Liver (tissue), 7 donors: ENCODE measurements at regions not wholly inside any gene's neighbourhood (a gene's known extent, or its start where the extent isn't known, plus 50 kb on each side); places are given as distances from the start of the nearest gene placed in this dataset.

Experiments
- DNase-seq: peaks from one replicate; pipeline ENCODE4 v3.0.0-alpha.2; 2017; ENCODE audit warnings: low spot score
- H3K27ac ChIP-seq, 2 donors: one replicate each; pipeline ENCODE4 v1.7.0; 2013; ENCODE audit warnings: inconsistent platforms in 2 of 2, low read length in 2 of 2, control low read depth in 1 of 2, low read depth in 1 of 2, mild to moderate bottlenecking in 1 of 2
- H3K27me3 ChIP-seq, 4 donors: one replicate each; pipeline versions ENCODE4 v1.6.1 to v1.7.0; 2013; ENCODE audit warnings: low read length in 3 of 4, inconsistent platforms in 1 of 4, mild to moderate bottlenecking in 1 of 4, moderate library complexity in 1 of 4; ENCODE audit not compliant: control insufficient read depth in 4 of 4, insufficient read depth in 4 of 4
- H3K36me3 ChIP-seq, 4 donors: one replicate each; pipeline versions ENCODE4 v1.6.1 to v1.7.0; 2013; ENCODE audit warnings: low read length in 3 of 4, mild to moderate bottlenecking in 3 of 4, low read depth in 1 of 4, moderate library complexity in 1 of 4; ENCODE audit not compliant: control insufficient read depth in 4 of 4, insufficient read depth in 3 of 4
- H3K4me1 ChIP-seq, 4 donors: one replicate each; pipeline versions ENCODE4 v1.6.1 to v1.7.0; 2013; ENCODE audit warnings: low read length in 3 of 4, mild to moderate bottlenecking in 3 of 4, moderate library complexity in 1 of 4; ENCODE audit not compliant: control insufficient read depth in 4 of 4, insufficient read depth in 4 of 4
- H3K4me3 ChIP-seq, 3 donors: one replicate each; pipeline versions ENCODE4 v1.6.1 to v1.7.0; 2013; ENCODE audit warnings: low read length in 3 of 3, control low read depth in 1 of 3, low read depth in 1 of 3, mild to moderate bottlenecking in 1 of 3
- H3K9ac ChIP-seq, 2 donors: one replicate each; pipeline ENCODE4 v1.7.0; 2013; ENCODE audit warnings: low read length in 2 of 2, mild to moderate bottlenecking in 2 of 2, moderate library complexity in 2 of 2, control low read depth in 1 of 2, low read depth in 1 of 2
- H3K9me3 ChIP-seq, 4 donors: one replicate each; pipeline versions ENCODE4 v1.6.1 to v1.7.0; 2013; ENCODE audit warnings: low read length in 3 of 4; ENCODE audit not compliant: control insufficient read depth in 4 of 4
- ATF3 ChIP-seq: IDR thresholded peaks from 2 replicates; pipeline ENCODE4 v1.6.1; 2016; ENCODE audit warnings: antibody characterized with exemption
- EGR1 ChIP-seq, 2 donors: IDR thresholded peaks; 2 replicates each; pipeline ENCODE4 v1.6.1; 2016 to 2018; ENCODE audit warnings: antibody characterized with exemption in 2 of 2, low read depth in 2 of 2
- FOXA1 ChIP-seq: IDR thresholded peaks from 2 replicates; pipeline ENCODE4 v1.6.1; 2016; ENCODE audit warnings: antibody characterized with exemption
- FOXA2 ChIP-seq: IDR thresholded peaks from 2 replicates; pipeline ENCODE4 v1.6.1; 2016; ENCODE audit warnings: antibody characterized with exemption
- GABPA ChIP-seq, 2 donors: IDR thresholded peaks in 1 of 2; conservative IDR thresholded peaks in 1 of 2; 2 replicates each; pipeline ENCODE4 v1.6.1; 2016; ENCODE audit warnings: antibody characterized with exemption in 2 of 2, mild to moderate bottlenecking in 1 of 2, moderate library complexity in 1 of 2
- HNF4A ChIP-seq, 2 donors: conservative IDR thresholded peaks; 2 replicates each; pipeline ENCODE4 v1.6.1; 2016; ENCODE audit warnings: antibody characterized with exemption in 2 of 2, mild to moderate bottlenecking in 2 of 2
- HNF4G ChIP-seq: IDR thresholded peaks from 2 replicates; pipeline ENCODE4 v1.6.1; 2016; ENCODE audit warnings: antibody characterized with exemption
- JUND ChIP-seq, 2 donors: IDR thresholded peaks; 2 replicates each; pipeline ENCODE4 v1.6.1; 2016; ENCODE audit warnings: antibody characterized with exemption in 2 of 2
- MAX ChIP-seq: IDR thresholded peaks from 2 replicates; pipeline ENCODE4 v1.6.1; 2016; ENCODE audit warnings: antibody characterized with exemption
- NR2F2 ChIP-seq: IDR thresholded peaks from 2 replicates; pipeline ENCODE4 v1.6.1; 2016; ENCODE audit warnings: antibody characterized with exemption
- RAD21 ChIP-seq, 2 donors: IDR thresholded peaks; 2 replicates each; pipeline ENCODE4 v1.6.1; 2016; ENCODE audit warnings: antibody characterized with exemption in 2 of 2, mild to moderate bottlenecking in 2 of 2
- REST ChIP-seq: IDR thresholded peaks from 2 replicates; pipeline ENCODE4 v1.6.1; 2016; ENCODE audit warnings: antibody characterized with exemption, mild to moderate bottlenecking
- SP1 ChIP-seq: IDR thresholded peaks from 2 replicates; pipeline ENCODE4 v1.6.1; 2018; ENCODE audit warnings: antibody characterized with exemption, mild to moderate bottlenecking
- TAF1 ChIP-seq: conservative IDR thresholded peaks from 2 replicates; pipeline ENCODE4 v1.6.1; 2016; ENCODE audit warnings: antibody characterized with exemption, mild to moderate bottlenecking
- YY1 ChIP-seq: IDR thresholded peaks from 2 replicates; pipeline ENCODE4 v1.6.1; 2016; ENCODE audit warnings: antibody characterized with exemption, mild to moderate bottlenecking
- WGBS: extraction: QIAGEN DNeasy Blood & Tissue Kit; methylation state at CpG from one replicate; pipeline ENCODE4 v1.1.7; 2013; 5-methylcytosine and 5-hydroxymethylcytosine counted together
- donor health status: healthy.
- donor health status: healthy.
- donor health status: healthy.
- donor health status: healthy.

- TF ChIP-seq ATF3 (no peak), FOXA2 (no peak), EGR1 (IDR thresholded peaks at IDR 0.05; ENCODE audit: low read depth in 2 of 2) (no peak), SP1 (no peak), TAF1 (no peak), HNF4A (conservative IDR thresholded peaks at IDR 0.05) (no peak), HNF4G (no peak), GABPA (IDR thresholded peaks at IDR 0.05 in 1 of 2, conservative IDR thresholded peaks at IDR 0.05 in 1 of 2) (no peak), JUND (IDR thresholded peaks at IDR 0.05) (no peak), RAD21 (IDR thresholded peaks at IDR 0.05) (no peak), MAX (no peak)
- no peaks in the 10 kb centered on the region for H3K9me3 ChIP-seq
- 83% methylated on average over 3 of the region's 3 CpGs for WGBS
- H3K9ac ChIP-seq = no peak overlapping the region
- H3K36me3 ChIP-seq = no peaks in the 10 kb centered on the region
- H3K27me3 ChIP-seq = no peaks in the 10 kb centered on the region
- DNase-seq = no peak
- H3K27ac ChIP-seq = no peak overlapping the region
- H3K4me1 ChIP-seq = no peaks in the 10 kb centered on the region
- H3K4me3 ChIP-seq = no peak overlapping the region
Measured at GRCh38 chr4:170591076-170591475, 501.3 kb upstream of the AADAT start.

GRCh38 chr4:170589597-170590191, 499.9 kb upstream of the AADAT start:
- 61% methylated on average over 3 of the region's 3 CpGs for WGBS
- H3K36me3 ChIP-seq = no peaks in the 10 kb centered on the region
- no peak for DNase-seq
- H3K9me3 ChIP-seq = no peaks in the 10 kb centered on the region
- H3K27ac ChIP-seq = no peak overlapping the region
- no peak for TF ChIP-seq EGR1 (IDR thresholded peaks at IDR 0.05; ENCODE audit: low read depth in 2 of 2)
- TF ChIP-seq RAD21 (IDR thresholded peaks at IDR 0.05) = peak in 1 of 2 donors; percentile 26
- no peak overlapping the region for H3K9ac ChIP-seq
- no peaks in the 10 kb centered on the region for H3K4me1 ChIP-seq
- no peak overlapping the region for H3K4me3 ChIP-seq
- H3K27me3 ChIP-seq = no peaks in the 10 kb centered on the region

- Histone ChIP-seq H3K36me3 (no peaks in the 10 kb centered on the region), H3K27ac (no peak overlapping the region), H3K4me3 (no peak overlapping the region), H3K4me1 (no peaks in the 10 kb centered on the region), H3K9me3 (peaks cover 0 to 2% (median under 1%) of the 10 kb centered on the region in 4 donors), H3K9ac (no peak overlapping the region), H3K27me3 (no peaks in the 10 kb centered on the region)
- TF ChIP-seq NR2F2 (no peak), TAF1 (no peak), YY1 (no peak), HNF4A (conservative IDR thresholded peaks at IDR 0.05) (no peak), EGR1 (IDR thresholded peaks at IDR 0.05; ENCODE audit: low read depth in 2 of 2) (no peak), RAD21 (IDR thresholded peaks at IDR 0.05) (no peak), MAX (no peak), FOXA1 (no peak), SP1 (no peak)
- WGBS = 69% methylated on average over 5 of the region's 5 CpGs
- no peak for DNase-seq
Measured at GRCh38 chr4:170581969-170582368, 492.2 kb upstream of the AADAT start.

GRCh38 chr4:170581322-170581721, 491.6 kb upstream of the AADAT start:
- Histone ChIP-seq H3K9ac (no peak overlapping the region), H3K4me1 (no peaks in the 10 kb centered on the region), H3K4me3 (no peak overlapping the region), H3K27ac (no peak overlapping the region), H3K36me3 (no peaks in the 10 kb centered on the region), H3K9me3 (peaks cover 0 to 2% (median under 1%) of the 10 kb centered on the region in 4 donors), H3K27me3 (no peaks in the 10 kb centered on the region)
- TF ChIP-seq HNF4A (conservative IDR thresholded peaks at IDR 0.05) (no peak), REST (no peak), NR2F2 (no peak)
- DNase-seq = no peak
- WGBS = 54% methylated on average over 7 of the region's 7 CpGs
